Stimulated activated naive CD4-positive, alpha-beta T cell treated with Interleukin-2 at 50 U/mL for 16 hours (primary cell): ENCODE measurements at regions not wholly inside any gene's neighbourhood (a gene's known extent, or its start where the extent isn't known, plus 50 kb on each side); places are given as distances from the start of the nearest gene placed in this dataset.

ENCODE experiments used
- DNase-seq: peaks from one replicate; lab custom pipeline; 2025; lab: John Stamatoyannopoulos, UW

DNA sequence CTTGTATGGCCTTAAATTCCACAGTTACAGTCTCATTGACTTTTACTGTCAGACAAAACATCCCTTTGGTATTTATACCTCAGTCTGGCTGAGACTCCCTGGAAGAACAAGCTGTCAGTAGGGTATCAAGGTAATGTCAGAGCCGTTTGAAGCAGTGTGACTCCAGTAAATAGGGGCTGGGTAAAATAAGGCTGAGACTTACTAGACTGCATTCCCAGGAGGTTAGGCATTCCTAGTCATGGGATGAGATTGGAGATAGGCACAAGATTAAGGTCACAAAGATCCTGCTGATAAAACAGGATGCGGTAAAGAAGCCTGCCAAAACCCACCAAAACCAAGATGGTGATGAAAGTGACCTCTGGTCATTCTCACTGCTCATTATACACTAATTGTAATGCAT, 219.5 kb upstream of the SKOR2 start:
- no peak for DNase-seq

DNA sequence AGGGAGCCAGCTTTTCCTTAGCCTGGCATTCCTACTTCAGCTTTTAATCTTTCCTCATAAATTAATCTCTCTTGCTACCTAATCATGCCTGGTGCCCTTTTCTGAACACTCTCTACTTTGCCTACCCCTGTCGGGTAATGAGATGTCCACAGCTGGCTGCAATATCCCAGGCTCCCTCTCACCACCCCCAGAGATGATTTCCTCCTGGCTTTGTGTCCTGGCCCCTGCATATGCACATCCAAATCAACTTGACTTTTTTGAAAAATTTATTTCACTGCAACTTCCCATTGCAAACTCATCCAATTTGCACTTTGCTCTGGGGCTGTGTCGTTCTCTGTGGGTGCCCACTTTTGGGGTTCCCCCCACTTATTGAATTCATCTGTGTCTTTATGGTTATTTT, 218.1 kb upstream of the SKOR2 start:
- DNase-seq: no peak

DNA sequence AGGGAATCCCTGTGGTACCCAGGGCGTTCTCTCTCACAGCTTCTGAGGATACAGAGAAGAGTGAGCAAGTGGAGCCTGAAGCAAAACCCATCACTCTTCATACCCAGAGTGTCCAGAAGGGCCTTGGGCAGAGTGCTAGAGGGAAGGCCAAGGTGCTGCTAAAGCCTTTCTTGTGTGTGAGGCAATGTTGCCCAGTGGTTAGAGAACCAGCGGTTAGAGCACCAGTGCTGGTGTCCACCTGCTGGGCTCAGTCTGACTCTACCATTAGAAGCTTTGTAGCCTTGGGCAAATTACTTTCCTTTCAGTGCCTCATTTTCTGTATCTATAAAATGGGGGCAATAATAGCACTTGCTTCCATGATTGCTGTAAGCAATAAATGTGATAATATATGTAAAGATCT, 210.5 kb upstream of the SKOR2 start:
- DNase-seq: no peak

DNA sequence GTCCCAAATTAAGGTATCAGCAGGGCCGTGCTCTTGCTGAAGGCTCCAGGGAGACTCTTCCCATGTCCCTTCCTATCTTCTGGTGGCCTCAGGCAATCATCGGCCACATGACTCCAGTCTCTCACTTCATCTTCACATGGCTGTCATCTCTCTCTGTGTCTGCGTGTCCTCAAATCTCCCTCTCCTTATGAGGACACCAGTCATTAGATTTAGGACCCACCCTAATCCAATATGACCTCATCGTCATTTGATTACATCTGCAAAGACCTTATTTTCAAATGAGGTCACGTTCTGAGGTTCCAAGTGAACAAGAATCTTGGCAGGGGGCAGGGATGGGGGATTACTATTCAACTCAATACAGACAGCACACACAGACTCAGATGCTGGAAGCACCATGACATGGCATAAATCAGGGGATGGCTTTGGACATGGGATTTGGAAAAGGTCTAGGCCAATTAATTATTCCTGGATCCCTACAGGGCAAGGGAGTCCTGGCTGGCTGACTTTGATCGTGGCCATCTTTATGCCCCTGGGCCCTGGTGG, 210.0 kb upstream of the SKOR2 start:
- no peak for DNase-seq

DNA sequence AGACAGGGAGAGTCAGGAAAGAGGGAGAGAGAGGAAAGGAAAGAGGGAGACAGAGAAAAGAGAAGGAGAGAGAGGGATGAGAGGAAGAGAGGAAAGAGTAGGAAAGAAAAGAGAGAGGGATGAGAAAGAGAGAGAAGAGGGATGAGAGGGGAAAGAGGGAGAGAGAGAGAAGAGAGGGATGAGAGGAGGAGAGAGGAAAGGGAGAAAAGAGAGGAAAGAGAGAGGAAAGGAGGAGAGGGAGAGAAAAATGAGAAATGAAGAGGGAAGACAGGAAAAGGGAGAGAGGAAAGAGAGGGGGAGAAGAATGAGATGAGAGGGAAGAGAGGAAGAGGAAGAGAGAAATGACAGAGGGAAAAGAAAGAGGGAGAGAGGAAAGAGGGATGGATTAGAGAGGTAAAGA, 207.0 kb upstream of the SKOR2 start:
- DNase-seq: no peak

DNA sequence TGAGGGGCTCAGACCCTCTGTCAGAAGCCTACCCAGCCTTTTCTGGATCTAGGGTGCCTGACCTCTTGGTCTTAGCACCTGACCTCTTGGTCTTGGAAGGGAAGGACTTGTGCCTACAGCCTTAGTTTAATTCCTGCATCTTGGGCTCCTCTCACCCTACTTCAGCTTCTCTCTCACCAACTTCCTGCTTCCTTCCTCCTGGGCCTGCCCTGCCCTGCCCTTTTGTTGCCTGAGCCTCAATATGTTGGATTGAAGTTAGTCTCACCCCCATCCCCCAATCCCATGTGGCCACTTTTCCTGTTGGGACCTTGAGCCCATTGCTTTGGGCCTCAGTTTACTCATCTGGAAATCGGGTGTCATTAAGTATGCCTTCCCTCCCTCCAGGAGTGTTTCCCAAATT, 206.2 kb upstream of the SKOR2 start:
- DNase-seq: no peak

DNA sequence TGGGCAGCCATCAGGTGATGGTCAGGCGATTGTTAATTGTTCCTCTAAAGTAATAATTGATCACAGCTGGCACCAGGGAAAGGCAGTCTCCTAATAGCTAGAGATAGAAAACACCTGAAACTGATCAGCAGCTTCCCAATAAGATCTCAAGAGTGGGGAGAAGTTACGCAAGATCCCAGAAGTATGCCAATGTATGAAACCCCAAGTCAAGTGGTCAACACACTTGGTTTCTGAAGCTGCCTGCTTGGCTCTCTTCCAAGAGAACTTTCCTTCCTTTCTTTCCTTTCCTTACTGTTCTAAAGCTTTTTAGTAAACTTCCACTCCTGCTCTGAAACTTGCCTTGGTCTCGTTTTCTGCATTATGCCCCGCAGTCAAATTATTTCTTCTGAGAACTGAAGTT, 201.6 kb upstream of the SKOR2 start:
- no peak for DNase-seq

DNA sequence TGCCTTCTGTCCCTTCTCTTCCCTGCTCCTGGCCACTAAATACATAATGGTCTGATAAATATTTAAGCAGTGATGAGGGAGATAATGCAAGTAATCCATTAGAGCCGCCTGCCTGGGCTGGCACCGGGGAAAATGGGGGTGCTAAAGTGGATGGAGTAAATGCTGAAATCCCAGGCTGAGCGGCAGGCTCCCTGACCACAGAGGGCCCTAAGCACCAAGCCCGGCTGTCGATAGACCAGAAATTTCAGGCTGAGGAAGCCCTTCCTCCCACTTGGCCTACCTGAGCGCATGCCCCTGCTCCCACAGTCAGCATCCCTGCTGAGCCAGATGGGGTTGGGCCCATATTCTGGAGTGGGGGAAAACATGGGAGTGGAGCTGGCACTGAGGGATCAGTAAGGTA, 197.5 kb upstream of the SKOR2 start:
- no peak for DNase-seq

DNA sequence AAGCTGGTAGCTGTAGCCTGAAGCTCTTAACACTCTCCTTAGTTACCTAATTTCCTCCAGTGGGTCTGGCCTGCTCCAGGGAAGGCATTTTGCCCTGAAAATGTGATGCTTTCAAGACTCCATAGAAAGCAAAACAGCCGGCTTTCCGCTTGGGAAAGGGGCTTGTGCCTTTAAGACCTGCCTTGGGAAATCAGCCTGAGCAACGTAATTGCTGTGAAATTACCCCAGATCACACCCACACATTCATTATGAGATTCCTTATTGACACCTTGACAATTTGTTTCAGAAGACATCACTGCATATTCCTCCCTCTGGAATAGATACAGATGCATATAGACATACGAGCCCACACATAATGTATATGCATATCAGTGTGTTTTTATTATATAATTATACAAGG, 190.5 kb upstream of the SKOR2 start:
- no peak for DNase-seq

DNA sequence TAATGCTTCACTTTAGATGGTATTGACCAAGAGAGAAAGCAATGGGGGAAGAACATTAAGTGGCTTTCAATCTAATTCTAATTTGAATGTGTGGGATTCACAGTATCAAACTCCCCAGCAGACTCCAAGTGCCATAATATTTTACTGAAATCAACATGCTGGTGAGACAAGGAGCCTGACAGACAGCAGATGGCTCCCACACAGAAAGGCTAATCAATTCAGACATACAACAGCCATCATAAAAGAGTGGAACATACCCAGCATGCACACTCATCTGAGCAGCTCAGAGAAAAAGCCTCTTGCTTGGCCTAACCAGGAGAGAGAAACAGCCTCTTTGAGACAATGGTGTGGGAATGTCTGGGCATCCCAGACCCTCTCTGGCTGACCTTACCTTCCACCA, 186.5 kb upstream of the SKOR2 start:
- DNase-seq: no peak

DNA sequence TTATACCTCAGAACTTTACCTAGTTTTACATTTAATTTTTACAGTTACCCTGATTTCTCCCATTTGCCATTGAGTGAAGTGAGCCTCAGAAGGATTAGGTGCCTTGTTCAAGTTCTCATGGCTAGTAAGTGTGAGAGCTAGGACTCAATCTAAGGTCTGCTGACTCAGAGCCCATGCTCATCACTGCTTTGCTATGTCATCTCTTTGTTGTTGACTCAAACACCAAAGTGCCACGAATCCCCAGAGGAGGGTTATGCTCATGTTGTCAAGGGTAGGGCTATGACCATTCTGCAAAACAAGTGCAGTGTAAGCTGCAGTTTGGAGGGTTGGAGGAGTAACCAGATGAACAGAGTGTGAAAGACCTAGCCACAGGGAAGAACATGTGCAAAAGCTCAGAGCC, 185.4 kb upstream of the SKOR2 start:
- no peak for DNase-seq

DNA sequence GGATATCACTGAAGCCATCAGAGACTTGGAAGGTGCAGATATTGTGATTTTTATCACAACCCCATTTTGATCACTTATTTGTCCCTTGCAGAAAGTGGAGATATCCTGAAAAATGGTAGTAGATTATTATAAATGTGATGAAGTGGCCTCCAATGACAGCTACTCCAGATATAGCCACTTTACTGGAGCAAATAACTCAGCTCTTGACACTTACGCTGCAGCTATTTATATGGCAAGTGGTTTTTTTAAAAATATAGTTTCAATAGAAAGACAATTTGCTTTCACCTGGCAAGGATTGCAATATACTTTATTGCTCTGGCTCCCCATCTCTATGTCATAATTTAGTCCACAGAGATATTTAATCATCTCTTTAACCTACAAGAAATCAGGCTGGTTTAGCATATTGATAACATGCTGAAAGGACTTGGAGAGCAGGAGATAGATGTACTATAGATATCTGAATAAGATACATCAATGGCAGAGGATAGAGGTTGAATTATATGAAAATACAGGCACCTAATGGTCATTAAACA, 182.8 kb upstream of the SKOR2 start:
- no peak for DNase-seq

DNA sequence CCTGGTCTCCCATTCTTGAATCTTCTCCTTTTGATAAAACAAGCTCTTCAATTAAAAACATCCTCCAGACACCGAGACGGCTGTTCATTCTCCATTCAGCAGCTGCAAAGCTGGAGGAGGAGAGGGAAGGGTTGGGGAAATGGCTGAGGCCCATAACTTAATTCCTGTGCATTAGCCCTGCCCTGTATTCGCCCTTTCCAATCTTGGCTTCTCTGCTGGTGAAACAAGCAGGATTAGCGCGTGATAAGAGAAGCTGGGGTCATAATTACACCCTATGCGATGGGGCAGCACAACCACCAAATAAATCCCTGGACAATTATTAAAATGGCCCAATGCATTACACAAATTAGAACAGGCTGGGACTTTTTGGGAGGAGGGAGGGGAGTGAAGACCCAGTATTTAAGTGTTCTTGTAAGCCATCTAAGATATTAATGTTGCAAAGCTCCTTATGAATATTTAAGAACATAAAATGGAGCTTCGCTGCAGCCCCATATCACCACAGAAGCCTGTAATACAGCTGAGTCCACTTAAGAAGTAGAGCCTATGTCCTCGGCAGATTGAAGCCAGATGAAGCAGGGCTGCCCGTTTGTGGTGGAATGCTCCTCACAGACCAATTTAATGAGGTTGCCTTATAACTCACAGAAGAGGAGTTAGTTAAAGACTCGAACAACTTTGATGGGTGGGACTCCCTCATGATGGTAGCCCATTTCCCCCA, 176.6 kb upstream of the SKOR2 start:
- no peak for DNase-seq

DNA sequence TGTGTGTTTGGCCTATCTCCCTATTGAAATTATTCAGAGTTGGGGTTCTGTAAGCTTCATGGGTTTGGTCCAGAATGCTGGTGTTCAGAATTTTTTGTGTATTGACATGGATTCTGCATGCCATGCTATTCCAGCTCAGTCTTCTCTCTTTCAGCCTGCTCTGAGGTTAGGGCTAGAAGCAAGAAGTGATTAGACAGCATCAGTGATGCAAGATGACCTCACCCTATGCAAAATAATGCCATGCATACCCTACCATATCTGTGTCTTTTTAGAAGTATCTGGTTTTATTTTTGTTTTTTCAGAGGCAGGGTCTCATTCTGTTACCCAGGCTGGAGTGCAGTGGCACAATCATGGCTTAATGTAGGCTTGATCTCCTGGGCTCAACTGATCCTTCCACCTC, 175.6 kb upstream of the SKOR2 start:
- DNase-seq: no peak

DNA sequence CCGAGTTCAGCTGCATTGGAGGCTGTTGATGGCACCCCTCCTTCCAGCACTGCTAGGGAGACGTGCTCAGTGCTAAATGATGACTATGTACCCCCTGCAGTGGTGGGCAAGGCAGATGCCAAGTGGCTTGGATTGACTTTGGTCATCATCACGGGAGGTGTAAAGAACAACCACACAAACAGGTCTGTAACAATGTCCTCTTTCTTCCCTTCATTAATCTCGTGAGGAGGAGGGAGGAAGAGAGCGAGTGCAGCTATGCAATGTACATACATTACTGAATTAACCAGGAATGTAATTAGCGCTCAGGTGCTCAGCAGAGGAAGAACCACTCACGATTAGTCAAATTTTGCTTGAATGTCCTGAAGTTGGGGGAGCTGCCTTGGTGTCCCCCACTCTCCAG, 173.9 kb upstream of the SKOR2 start:
- no peak for DNase-seq

DNA sequence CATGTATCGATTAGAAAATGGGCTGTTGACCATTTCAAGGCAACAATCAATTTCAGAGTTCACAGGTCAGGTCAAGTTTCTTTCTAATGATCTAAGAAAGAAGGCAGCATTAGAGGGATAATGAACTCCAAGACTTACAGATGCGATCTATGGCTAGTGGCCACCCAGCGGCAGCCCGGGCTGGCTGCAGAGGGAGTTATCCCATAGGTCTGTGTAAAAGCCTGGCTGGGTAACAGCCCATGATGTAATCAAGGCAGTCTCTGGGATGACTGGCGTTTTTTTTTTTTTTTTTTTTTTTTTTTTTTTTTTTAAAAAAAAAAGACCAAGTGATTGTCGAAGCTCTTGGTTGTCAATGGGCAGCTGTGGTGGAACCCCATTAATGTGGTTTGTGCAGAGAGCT, 171.1 kb upstream of the SKOR2 start:
- DNase-seq: no peak

DNA sequence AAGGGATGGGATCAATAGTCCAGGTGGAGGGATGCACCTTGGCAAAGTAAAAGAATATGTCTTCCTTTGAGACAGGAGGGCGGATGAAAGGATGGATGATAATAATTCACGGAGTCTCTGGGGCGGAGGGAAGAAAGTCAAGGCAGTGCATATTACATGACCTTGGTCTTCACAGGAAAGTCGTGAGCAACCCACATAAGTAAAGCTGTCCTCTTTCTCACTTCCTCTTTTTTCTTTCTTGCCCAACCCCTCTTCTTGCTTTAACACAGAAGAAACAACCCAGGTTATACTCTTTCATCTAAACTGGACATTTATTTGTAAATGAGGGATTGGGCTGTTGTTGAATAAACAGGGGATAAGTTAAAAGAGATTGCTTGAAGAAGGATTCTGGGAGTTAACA, 168.7 kb upstream of the SKOR2 start:
- no peak for DNase-seq

DNA sequence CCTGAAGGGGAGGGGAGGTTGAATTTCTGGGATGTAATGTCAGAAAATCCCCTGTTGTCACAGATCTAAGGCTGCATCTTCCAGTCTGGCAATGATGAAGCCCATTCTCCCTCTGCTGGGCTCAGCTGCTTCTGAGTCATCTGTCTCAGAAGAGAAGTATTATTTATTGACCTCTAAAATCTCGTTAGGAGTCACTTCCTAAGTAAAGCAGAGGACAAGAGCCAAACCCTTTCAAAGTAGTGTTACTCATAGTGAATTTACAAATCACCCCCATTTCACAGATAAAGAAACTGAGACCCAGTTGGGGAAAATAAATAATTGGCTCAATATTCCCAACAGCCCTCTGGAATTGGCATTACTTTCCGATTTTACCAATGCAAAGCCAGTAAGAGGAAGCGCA, 167.3 kb upstream of the SKOR2 start:
- no peak for DNase-seq

DNA sequence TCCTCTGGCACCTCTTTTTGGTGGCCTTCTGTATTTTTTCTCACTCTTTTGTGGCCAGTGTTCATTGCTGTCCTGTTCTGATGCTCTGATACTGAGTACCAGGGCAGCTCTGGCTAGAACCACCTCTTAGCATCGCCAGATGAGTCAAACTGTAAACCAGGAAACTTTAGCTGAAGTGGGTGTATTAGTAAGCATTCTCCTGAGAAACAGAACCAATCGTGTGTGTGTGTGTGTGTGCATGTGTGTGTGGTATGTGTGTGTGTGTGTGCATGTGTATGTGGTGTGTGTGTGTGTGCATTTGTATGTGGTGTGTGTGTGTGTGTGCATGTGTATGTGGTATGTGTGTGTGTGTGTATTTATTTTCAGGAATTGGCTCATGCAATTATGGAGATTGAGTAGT, 166.3 kb upstream of the SKOR2 start:
- DNase-seq: no peak

DNA sequence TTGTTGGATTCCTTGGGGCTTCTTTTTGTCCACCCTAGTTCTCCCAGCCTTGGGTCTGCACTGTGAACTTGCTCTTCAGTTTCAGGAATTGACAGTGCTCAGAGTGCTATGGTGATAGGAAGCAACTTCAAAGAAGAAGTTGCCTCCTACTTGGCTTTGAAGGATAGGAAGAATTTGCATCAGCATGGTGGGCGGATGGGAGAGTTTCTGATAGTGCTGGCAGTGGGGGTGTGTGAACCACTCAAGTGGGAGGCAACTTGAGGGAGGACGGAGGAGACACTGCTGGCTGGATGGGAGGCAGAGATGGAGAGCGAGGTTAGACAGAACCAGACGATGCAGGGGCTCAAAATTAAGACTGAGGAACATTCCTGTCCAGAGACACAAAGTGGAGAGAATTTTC, 164.4 kb upstream of the SKOR2 start:
- no peak for DNase-seq

DNA sequence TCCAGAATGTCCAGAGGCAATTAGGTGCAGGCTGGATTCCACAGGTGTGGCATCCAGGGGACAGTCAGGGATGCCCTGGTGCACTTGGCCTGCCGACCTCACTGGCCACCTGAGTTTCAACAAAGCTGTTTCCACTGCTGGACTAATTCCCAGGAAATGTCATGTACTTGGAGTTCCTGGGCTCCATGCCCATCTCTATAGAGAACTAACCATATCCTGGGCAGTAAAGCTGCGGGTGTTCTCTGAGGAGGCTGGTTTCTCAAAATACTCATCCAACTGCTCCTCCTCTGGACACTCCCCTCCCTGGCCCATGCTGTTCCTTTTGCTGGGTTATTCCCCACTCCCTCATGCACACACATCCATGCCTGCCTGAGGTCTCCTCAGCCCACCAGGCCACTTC, 161.9 kb upstream of the SKOR2 start:
- DNase-seq: no peak

DNA sequence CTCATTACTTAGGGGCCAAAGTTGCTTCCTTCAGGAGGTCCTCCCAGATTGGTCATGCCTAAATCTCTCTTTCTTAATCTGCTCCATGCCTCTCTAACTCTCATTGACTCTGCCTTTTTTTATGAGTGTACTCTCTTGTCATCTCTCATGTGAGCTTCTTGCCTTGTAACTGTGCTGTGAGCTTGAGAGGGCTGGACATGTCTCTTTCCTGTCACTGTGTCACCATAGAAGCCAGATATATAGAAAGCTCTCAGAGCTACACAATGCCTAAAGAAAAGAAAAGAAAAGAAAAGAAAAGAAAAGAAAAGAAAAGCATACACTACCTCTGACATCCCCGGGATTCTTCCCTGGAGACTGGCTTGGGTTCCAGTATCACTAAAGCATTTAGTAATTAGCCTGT, 161.5 kb upstream of the SKOR2 start:
- no peak for DNase-seq

DNA sequence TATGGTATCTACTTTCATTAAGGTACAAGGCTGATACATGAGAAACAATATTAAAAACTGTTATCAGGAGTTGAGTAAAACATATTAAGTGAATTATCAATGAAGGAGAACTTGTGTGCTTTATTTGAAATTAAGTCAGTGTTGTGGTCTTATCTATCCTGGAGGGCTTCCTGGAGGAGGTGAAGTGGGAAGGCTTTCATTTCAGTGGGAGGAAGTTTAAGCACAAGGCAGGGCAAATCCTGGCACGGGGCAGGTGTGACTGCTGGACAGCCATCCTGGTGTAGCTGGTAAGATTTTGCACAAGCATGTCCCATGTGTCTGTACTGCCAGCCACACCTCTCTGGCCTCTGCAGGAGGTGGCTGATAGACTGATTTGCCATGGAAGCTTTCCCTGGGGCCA, 159.7 kb upstream of the SKOR2 start:
- DNase-seq: no peak

DNA sequence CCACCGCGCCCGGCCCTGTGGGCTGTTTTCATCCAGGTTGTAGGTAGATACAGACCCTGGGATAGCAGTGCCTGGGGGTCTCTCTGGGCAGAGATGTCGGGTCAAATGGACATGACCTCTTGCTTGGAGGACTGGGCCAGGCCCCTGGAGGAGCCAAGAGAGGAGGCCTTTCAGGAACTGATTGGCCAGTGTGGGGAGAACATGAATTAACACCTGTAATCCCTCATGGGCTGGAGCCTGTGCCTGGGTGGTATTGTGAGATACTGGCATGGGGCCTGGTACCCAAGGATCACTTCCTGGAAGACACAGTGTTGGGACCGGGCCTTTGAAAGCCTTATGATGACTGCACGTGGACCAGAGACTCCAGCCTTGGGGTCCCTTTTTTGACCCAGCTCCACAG, 158.7 kb upstream of the SKOR2 start:
- no peak for DNase-seq
